ENCODE measurements at regions not wholly inside any gene's neighbourhood (a gene's known extent, or its start where the extent isn't known, plus 50 kb on each side); places are given as distances from the start of the nearest gene placed in this dataset.
"Not testable (repeated sequence)": the region's sequence is repeated elsewhere in the genome, so short reads cannot be mapped to it uniquely, and the experiment has no call there.

DNA sequence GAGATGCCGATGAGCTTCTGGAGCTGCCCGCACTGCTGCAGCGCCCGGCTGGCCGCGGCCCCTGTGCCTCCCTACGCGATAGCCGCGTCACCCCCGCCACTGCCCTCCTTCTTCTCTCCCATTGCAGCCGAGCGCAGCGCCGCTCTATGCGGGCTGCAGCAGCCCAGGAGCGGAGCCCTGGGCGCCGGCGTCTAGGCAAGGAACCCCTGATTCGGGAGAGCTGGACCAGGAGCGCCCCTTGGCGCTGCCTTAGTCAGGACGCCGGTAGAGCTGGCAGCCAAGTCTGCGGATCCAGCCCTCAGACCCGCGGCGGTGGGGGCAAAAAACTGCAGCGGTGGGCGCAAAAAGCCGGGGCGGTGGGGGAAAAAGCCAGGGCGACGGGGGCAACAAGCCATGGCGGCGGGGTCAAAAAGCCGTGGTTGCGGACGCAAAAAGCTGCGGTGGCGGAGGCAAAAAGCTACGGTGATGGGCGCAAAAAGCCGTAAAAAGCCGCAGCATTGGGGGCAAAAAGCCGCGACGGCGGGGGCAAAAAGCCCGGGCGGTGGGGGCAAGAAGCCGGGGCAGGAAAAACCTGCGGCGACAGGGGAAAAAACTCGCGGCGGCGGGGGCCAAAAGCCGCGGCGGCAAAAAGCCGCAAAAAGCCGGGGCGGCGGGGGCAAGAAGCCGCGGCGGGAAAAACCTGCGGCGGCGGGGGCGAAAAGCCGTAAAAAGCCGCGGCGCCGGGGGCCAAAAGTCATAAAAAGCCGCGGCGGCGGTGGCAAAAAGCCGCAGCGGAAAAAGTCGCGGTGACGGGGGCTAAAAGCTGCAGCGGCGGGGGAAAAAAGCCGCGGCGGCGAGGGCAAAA, 1668.6 kb downstream of the RPIA start:
- H3K4me3 Mint-ChIP-seq, H3K9me3 Mint-ChIP-seq, H3K27me3 Mint-ChIP-seq, CTCF ChIA-PET, H3K4me1 Mint-ChIP-seq, H3K27ac Mint-ChIP-seq, H3K36me3 Mint-ChIP-seq: not testable (repeated sequence)
- DNase-seq = peak; percentile 13

DNA sequence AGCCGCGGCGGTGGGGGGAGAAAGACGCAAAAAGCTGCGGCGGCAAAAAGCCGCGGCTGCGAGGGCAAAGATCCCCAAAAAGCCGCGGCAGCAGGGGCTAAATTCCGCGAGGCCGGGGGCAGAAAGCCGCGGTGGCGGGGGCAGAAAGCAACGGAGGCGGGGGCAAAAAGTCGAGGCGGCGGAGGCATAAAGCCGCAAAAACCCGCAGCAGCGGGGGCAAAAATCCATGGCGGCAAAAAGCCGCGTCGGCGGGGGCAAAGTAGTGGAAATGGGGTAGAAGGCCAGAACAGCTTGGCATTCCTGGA, 1669.2 kb downstream of the RPIA start:
- H3K27me3 Mint-ChIP-seq, CTCF ChIA-PET, H3K36me3 Mint-ChIP-seq, H3K4me3 Mint-ChIP-seq, DNase-seq, H3K4me1 Mint-ChIP-seq, H3K27ac Mint-ChIP-seq, H3K9me3 Mint-ChIP-seq: not testable (repeated sequence)
